Mammary epithelial cell (primary cell): ENCODE measurements at regions not wholly inside any gene's neighbourhood (a gene's known extent, or its start where the extent isn't known, plus 50 kb on each side); places are given as distances from the start of the nearest gene placed in this dataset.

ENCODE experiments used
- CTCF ChIP-seq, 2 donors: IDR thresholded peaks in 1 of 2; conservative IDR thresholded peaks in 1 of 2; 2 replicates each; pipeline ENCODE4 v1.5.1; 2011 to 2012; ENCODE audit warnings: inconsistent platforms in 2 of 2, low read length in 2 of 2, mild to moderate bottlenecking in 2 of 2, control low read depth in 1 of 2, low read depth in 1 of 2; ENCODE audit not compliant: insufficient read depth in 1 of 2; ENCODE audit errors: extremely low read depth in 1 of 2
- EZH2 ChIP-seq: IDR thresholded peaks from 2 replicates; pipeline ENCODE4 v1.6.1; 2012; ENCODE audit warnings: low read length, inconsistent platforms, borderline replicate concordance

- TF ChIP-seq EZH2 (no peak), CTCF (conservative IDR thresholded peaks at IDR 0.05 in 1 of 2, IDR thresholded peaks at IDR 0.05 in 1 of 2; ENCODE audit: extremely low read depth in 1 of 2, insufficient read depth in 1 of 2, low read depth in 1 of 2, low read length in 2 of 2) (no peak)
Observed at GRCh38 chr1:217230412-217230811, 400.5 kb downstream of the GPATCH2 start.
